SU-DHL-6 (cell line): ENCODE measurements at regions not wholly inside any gene's neighbourhood (a gene's known extent, or its start where the extent isn't known, plus 50 kb on each side); places are given as distances from the start of the nearest gene placed in this dataset.

ENCODE experiments used
- CTCF ChIP-seq: fragments of 200-600 bp; sonication (generic); IDR thresholded peaks from one replicate; pipeline ENCODE4 v1.5.1; 2017; ENCODE audit warnings: antibody characterized with exemption, mild to moderate bottlenecking, low read length, moderate library complexity; ENCODE audit not compliant: insufficient read depth, poor library complexity, severe bottlenecking
- EZH2phosphoT487 ChIP-seq: fragments of 200-600 bp; sonication (generic), shearing (Covaris generic); conservative IDR thresholded peaks from 2 replicates; pipeline ENCODE4 v1.6.1; 2018; ENCODE audit warnings: mild to moderate bottlenecking, antibody characterized with exemption, low read length, moderate library complexity, mixed read lengths

GRCh38 chr16:54488729-54489128 is 202.1 kb upstream of the IRX3 start:
- no peak for TF ChIP-seq CTCF
- TF ChIP-seq EZH2phosphoT487: no peak
